Middle frontal gyrus (tissue), 1 donor: ENCODE measurements at regions not wholly inside any gene's neighbourhood (a gene's known extent, or its start where the extent isn't known, plus 50 kb on each side); places are given as distances from the start of the nearest gene placed in this dataset.
"Not testable (repeated sequence)": the region's sequence is repeated elsewhere in the genome, so short reads cannot be mapped to it uniquely, and the experiment has no call there.

Source experiments
- DNase-seq: peaks from one replicate; pipeline ENCODE4 v3.0.0-alpha.2; 2015; ENCODE audit warnings: low spot score; ENCODE audit errors: extremely low spot score

- no peak for DNase-seq
These were observed 109.1 kb upstream of the DLG1 start for GRCh38 chr3:197407526-197407925.

- DNase-seq, result no peak
These were observed 108.6 kb upstream of the DLG1 start for GRCh38 chr3:197407053-197407452.

DNA sequence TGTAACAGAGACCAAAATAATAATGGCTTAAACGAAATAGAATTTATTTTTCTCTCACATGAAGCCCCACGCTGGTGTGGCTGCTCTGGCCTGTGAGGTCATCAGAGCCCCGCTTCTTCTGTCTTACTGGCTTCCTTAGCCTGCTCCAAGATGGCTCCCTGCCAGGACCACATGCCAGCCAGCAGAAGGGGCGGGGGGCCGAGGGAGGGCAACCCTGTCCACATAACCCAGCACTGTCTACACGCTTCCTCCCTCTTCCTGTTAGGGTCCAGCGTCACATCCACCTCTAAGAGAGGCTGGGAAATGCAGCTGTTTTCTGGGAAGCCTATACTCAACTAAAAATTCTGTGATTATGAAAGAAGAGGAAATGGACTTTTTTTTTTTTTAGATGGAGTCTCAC, 107.9 kb upstream of the DLG1 start:
- DNase-seq, result no peak

DNA sequence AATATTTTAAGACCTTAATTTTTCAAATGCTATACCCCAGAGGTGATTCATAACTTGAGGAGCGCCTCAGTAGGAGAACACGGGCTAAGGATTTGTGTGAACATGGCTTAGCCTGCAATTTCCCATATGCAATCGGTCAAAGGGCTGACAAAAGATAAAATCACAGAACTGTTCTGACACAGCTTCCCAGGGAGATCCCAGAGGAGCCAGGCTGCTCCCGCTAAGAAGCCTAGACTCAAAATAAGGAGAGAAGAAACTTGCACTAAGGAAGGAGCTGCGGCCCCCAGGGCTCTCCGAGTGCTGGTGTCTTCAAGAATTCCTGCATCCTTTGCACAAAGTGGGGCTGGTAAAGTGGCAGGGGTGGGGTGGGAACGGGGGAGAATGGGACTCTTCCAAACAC, 106.3 kb upstream of the DLG1 start:
- no peak for DNase-seq

GRCh38 chr3:197404030-197404429, 105.6 kb upstream of the DLG1 start:
- DNase-seq, result no peak

GRCh38 chr3:197402401-197402800, 104.0 kb upstream of the DLG1 start:
- not testable (repeated sequence) for DNase-seq

GRCh38 chr3:197399486-197399885, 101.1 kb upstream of the DLG1 start:
- no peak for DNase-seq

DNA sequence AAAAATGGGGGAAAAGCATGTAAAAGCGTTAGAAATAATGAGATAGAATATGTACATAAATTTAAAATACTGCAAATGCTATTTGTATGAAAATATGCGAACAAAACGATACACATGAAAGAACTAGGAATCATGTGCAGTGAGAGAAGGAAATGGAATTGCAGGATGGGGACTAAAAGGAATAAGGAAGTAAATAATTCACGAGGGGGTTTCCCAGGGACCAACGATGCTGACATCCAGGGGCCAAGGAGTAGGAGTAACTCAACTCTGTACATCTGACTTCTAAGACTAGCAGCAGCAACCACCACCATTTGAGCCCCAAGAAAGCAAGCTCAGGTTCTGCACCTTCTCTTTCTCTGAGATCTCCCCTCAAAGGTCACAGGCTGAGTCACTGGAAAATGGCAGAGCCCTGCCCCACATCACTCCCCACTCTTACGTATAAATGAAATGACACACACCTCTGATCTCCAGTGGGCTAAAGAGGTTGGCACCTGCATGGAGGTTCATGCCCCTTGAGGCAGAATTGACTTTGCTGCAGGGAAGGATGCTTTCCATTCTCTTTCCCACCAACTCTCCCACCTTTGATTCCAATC, 100.0 kb upstream of the DLG1 start:
- DNase-seq, result no peak

DNA sequence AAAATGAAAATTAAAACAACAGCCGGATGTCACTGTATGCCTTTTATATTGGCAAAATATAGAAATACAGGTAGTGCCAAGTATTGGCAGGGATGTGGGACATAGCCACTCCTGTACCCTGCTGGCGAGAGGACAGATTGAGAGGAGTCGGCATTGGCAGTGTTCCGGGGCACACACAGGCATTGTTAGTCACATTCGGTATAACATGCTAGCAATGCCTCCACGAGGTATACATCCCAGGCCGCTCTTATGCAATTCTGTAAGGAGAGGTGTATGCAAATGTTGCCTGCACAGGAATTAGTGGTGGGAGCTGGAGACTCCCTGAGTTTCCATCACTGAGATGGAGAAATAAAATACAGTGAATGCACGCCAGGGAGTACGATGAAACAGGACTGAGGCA, 99.4 kb upstream of the DLG1 start:
- DNase-seq, result no peak

DNA sequence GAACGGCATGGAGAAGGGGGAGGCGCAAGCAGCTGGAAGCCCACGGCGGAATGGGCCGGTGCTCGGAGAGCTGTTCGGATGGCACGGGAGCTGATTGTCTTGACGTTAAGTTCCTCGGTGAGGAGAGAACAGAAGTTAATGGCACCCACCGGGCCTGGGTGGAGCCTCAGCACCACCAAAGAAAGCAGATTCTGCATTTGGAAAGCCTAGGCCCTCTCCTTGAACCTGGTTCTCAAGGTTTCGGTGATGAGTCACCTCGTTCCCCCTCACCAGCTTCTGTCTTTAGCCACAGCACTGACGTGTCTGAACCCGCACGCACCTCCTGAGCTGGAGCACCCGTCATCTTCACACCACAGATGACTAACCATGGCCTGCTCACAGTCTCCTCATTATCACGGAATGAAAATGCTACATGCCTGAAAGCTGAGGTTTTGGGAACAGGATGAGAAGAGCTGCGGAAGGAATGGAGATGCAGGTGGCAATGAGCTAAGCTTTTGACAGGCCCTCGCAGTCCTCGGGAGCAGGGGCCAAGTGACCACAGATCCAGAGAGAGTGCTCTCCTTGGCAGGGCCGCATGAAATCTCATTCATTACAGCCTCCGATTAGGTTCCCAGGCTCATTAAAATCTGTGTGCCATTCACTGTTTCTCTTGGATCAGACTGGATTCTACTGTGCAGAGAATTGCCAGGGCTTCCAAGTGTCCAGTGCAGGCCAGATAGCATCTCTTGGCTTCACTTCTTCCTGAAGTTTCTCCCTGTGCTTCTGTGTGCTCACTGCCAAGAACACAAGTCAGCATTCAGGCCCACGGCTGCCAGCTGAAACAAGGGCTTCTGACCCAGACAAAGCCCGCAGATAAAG, 96.3 kb upstream of the DLG1 start:
- DNase-seq, result no peak

DNA sequence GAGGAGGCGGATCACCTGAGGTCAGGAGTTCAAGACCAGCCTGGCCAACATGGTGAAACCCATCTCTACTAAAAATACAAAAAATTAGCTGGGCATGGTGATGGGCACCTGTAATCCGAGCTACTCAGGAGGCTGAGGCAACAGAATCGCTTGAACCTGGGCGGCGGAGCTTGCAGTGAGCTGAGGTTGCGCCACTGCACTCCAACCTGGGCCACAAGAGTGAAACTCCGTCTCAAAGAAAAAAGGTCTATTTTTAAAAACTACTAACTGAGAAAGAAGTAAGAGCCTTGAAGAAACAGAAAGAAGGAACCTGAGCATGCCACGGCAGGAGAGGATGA, 95.7 kb upstream of the DLG1 start:
- not testable (repeated sequence) for DNase-seq

GRCh38 chr3:197393711-197394110, 95.3 kb upstream of the DLG1 start:
- DNase-seq, result no peak

DNA sequence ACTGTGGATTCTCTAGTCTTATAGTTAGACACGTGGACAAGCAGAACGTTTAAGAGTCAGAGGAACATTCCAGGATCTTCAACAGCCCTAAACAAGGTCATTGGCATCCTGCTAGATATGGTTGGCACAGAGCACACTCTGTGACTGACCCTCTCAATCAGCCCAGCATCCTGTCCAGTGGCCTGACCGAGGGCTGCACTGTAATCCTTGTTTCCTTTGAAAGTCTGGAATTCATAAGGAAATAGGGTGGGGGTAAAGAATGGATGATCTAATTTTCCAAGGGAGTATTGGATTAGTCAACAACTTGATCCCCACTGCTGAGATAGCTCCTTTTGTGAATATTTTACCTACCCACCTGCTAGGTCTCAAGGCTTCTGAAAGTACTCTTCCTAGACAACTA, 94.5 kb upstream of the DLG1 start:
- no peak for DNase-seq

GRCh38 chr3:197381371-197381770, 83.0 kb upstream of the DLG1 start:
- DNase-seq, result no peak

- no peak for DNase-seq
These were observed 82.4 kb upstream of the DLG1 start for GRCh38 chr3:197380786-197381185.

DNA sequence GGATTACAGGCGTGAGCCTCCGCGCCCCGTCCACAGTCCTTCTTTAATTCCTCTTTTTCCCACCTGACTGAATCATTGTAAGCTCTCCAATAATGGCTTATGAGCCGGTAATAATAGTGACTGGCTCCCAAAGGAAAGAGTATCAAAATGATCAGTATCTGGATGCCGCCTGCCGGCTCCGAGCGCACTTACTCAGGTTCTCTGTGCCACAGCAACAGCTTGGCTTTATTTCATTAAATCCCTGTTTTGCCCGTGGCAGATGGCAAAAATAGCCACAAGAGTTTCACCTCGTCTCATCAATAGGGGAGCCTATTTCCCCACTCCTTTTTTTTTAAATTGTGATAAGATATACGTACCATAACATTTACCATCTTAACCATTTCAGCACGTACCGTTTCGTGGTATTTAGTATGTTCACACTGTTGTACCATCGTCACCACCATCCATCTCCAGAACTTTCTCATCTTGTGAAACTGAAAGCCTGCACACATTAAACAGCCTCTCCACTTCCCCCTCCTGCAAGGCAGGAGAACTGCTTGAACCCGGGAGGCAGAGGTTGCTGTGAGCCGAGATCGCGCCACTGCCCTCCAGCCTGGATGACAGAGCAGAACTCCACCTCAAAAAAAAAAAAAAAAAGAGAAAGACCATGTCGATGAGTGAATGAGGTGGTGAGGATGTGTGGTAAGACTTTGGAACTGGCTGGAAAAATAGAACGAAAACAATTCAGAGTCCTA, 80.7 kb upstream of the DLG1 start:
- no peak for DNase-seq

GRCh38 chr3:197376735-197377555, 78.5 kb upstream of the DLG1 start:
- DNase-seq, result no peak

GRCh38 chr3:197376020-197376419, 77.6 kb upstream of the DLG1 start:
- DNase-seq, result no peak

GRCh38 chr3:197375001-197375441, 76.6 kb upstream of the DLG1 start:
- no peak for DNase-seq

DNA sequence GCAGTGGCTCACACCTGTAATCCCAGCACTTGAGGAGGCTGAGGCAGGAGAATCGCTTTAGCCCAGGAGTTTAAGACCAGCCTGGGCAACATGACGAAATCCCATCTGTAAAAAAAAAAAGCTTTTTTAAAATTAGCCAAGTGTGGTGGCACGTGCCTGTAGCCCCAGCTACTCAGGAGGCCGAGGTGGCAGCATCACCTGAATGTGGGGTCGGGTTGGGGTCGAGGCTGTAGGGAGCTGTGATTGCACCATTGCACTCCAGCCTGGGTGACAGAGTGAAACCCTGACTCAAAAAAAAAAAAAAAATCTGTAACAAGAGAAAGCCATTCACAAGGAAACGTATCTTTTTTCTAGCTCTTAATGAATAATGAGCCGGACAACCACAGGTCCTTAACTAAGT, 74.7 kb upstream of the DLG1 start:
- DNase-seq, result no peak

- no peak for DNase-seq
These were observed 73.7 kb upstream of the DLG1 start for GRCh38 chr3:197372047-197372661.
